GM12878 (cell line): ENCODE measurements at regions not wholly inside any gene's neighbourhood (a gene's known extent, or its start where the extent isn't known, plus 50 kb on each side); places are given as distances from the start of the nearest gene placed in this dataset.

Experiments
- ATAC-seq: fragments of 200-7000 bp; cut with Tn5 transposase; 3 replicates; pipeline ENCODE4 v1.9.1; 2020; ENCODE audit warnings: mild to moderate bottlenecking, moderate library complexity
- BruUV-seq: library from RNA; stranded (reverse); fragments of 400-500 nt; replicated peaks from 2 replicates; lab custom pipeline; 2021; lab: Mats Ljungman, UMichigan
- CTCF ChIA-PET: fragments of 300-600 bp; sonication (Branson Sonifier 250); formaldehyde crosslinking; extraction: SDS; loops from one replicate; lab custom pipeline; 2021; ENCODE audit warnings: inconsistent platforms; lab: Yijun Ruan, JAX
- POLR2A ChIA-PET: fragments of 350-600 bp; formaldehyde crosslinking; extraction: SDS; loops from one replicate; lab custom pipeline; 2021; ENCODE audit warnings: inconsistent platforms; lab: Charles Lee
- RAD21 ChIA-PET: fragments of 300-600 bp; sonication (Branson Sonifier 250); formaldehyde crosslinking; loops from one replicate; lab custom pipeline; 2023; ENCODE audit warnings: antibody characterized with exemption; ENCODE audit not compliant: unreplicated experiment; lab: Charles Lee
- SMC1A ChIA-PET: fragments of 300-600 bp; sonication (Branson Sonifier 250); formaldehyde crosslinking; loops from one replicate; lab custom pipeline; 2023; ENCODE audit not compliant: unreplicated experiment, uncharacterized antibody; lab: Charles Lee
- DNase-seq: peaks from one replicate; pipeline ENCODE4 v3.0.0-alpha.2; 2011; ENCODE audit warnings: low read depth, low spot score
- FAIRE-seq: peaks from 3 replicates; lab custom pipeline; 2011; peaks lifted over from hg19 to GRCh38; lab: Jason Lieb, UNC
- H2AFZ ChIP-seq: 2 replicates; pipeline ENCODE4 v1.6.0; 2011; ENCODE audit warnings: low read depth, low read length, control low read depth; ENCODE audit not compliant: control insufficient read depth
- H3K27ac ChIP-seq: 2 replicates; pipeline ENCODE4 v1.5.1; 2011; ENCODE audit warnings: control low read depth; ENCODE audit not compliant: control insufficient read depth, insufficient read depth
- H3K27me3 ChIP-seq, 2 experiments: replicated peaks in 1 of 2; 2 replicates each; pipeline versions ENCODE4 v1.6.0 to v1.6.1; 2011; ENCODE audit warnings: low read length in 1 of 2; ENCODE audit not compliant: control insufficient read depth in 2 of 2, insufficient read depth in 2 of 2
- H3K36me3 ChIP-seq, 2 experiments: 2 replicates each; pipeline ENCODE4 v1.5.1; 2011; ENCODE audit warnings: low read length in 1 of 2; ENCODE audit not compliant: control insufficient read depth in 2 of 2, insufficient read depth in 2 of 2
- H3K4me1 ChIP-seq: 2 replicates; pipeline ENCODE4 v1.6.1; 2011; ENCODE audit warnings: mild to moderate bottlenecking, low read length, moderate library complexity, mixed read lengths; ENCODE audit not compliant: control insufficient read depth, insufficient read depth
- H3K4me2 ChIP-seq: 2 replicates; pipeline ENCODE4 v1.6.0; 2011; ENCODE audit warnings: control low read depth; ENCODE audit not compliant: control insufficient read depth, insufficient read depth
- H3K4me3 ChIP-seq: fragments of 200-600 bp; sonication (generic); 2 replicates; pipeline ENCODE4 v1.5.1; 2016
- H3K79me2 ChIP-seq: 2 replicates; pipeline ENCODE4 v1.6.0; 2011; ENCODE audit warnings: low read length; ENCODE audit not compliant: control insufficient read depth, insufficient read depth
- H3K9ac ChIP-seq: 2 replicates; pipeline ENCODE4 v1.8.0; 2011; ENCODE audit warnings: low read length, control low read depth, mixed read lengths; ENCODE audit not compliant: control insufficient read depth, insufficient read depth
- H3K9me3 ChIP-seq: replicated peaks from 3 replicates; pipeline ENCODE4 v1.5.1; 2011; ENCODE audit warnings: mild to moderate bottlenecking, low read length; ENCODE audit not compliant: control insufficient read depth, insufficient read depth
- H4K20me1 ChIP-seq: 2 replicates; pipeline ENCODE4 v1.6.0; 2011; ENCODE audit not compliant: control insufficient read depth, insufficient read depth
- ATF7 ChIP-seq: fragments of 450-650 bp; IDR thresholded peaks from 2 replicates; pipeline ENCODE4 v1.6.1; 2016; ENCODE audit warnings: low read depth, mild to moderate bottlenecking
- ESRRA ChIP-seq: IDR thresholded peaks from 2 replicates; pipeline ENCODE4 v1.6.1; 2012; ENCODE audit warnings: mild to moderate bottlenecking, low read length, improper control_type of control experiment
- GATAD2B ChIP-seq: fragments of 450-650 bp; conservative IDR thresholded peaks from 2 replicates; pipeline ENCODE4 v1.6.1; 2017; ENCODE audit warnings: low read depth, mild to moderate bottlenecking, moderate library complexity
- JUNB ChIP-seq: IDR thresholded peaks from 2 replicates; pipeline ENCODE4 v1.6.1; 2016; ENCODE audit warnings: antibody characterized with exemption, mild to moderate bottlenecking
- PAX5 ChIP-seq: IDR thresholded peaks from 2 replicates; pipeline ENCODE4 v1.6.1; 2011; ENCODE audit warnings: low read depth, low read length, borderline replicate concordance
- POLR2AphosphoS5 ChIP-seq: IDR thresholded peaks from 2 replicates; pipeline ENCODE4 v1.6.1; 2011; ENCODE audit warnings: mild to moderate bottlenecking, low read length, inconsistent platforms
- RELA ChIP-seq: fragments of 450-650 bp; IDR thresholded peaks from 2 replicates; pipeline ENCODE4 v1.8.0; 2014; ENCODE audit warnings: borderline replicate concordance; ENCODE audit not compliant: partially characterized antibody
- SP1 ChIP-seq: IDR thresholded peaks from one replicate; pipeline ENCODE4 v1.6.1; 2011; ENCODE audit warnings: low read depth, low read length
- SPI1 ChIP-seq: IDR thresholded peaks from 2 replicates; pipeline ENCODE4 v1.6.1; 2011; ENCODE audit warnings: low read depth, mild to moderate bottlenecking, low read length, moderate library complexity, borderline replicate concordance; ENCODE audit not compliant: insufficient read depth
- STAT3 ChIP-seq: IDR thresholded peaks from 2 replicates; pipeline ENCODE4 v1.6.1; 2011; ENCODE audit warnings: low read depth, low read length, improper control_type of control experiment
- ZNF384 ChIP-seq: IDR thresholded peaks from 2 replicates; pipeline ENCODE4 v1.6.1; 2012; ENCODE audit warnings: low read depth, mild to moderate bottlenecking, low read length, improper control_type of control experiment, borderline replicate concordance
- WGBS: methylation state at CpG from one replicate; pipeline ENCODE4 v1.1.6; 2016; ENCODE audit warnings: low lambda C conversion rate; ENCODE audit not compliant: insufficient replicate concordance, insufficient coverage; ENCODE audit errors: missing lambda C conversion rate; 5-methylcytosine and 5-hydroxymethylcytosine counted together
- in situ Hi-C: fragments of 300-500 bp; cut with MboI; formaldehyde crosslinking; loops from 9 replicates; pipeline ENCODE4 v1.14.3; 2018; ENCODE audit warnings: mixed read lengths
- intact Hi-C: fragments of 100-400 bp; cut with micrococcal nuclease; formaldehyde crosslinking; loops from one replicate; pipeline ENCODE4 v1.14.2; 2022; ENCODE audit not compliant: unreplicated experiment
- TF ChIP-seq, protein P1 (sequence below), 3 experiments: IDR thresholded peaks in 2 of 3; conservative IDR thresholded peaks in 1 of 3; 2 replicates each; pipeline ENCODE4 v1.5.1; 2011; ENCODE audit warnings: low read depth in 3 of 3, low read length in 3 of 3, mild to moderate bottlenecking in 3 of 3, control low read depth in 2 of 3, moderate library complexity in 2 of 3, inconsistent platforms in 1 of 3, mixed read lengths in 1 of 3; ENCODE audit not compliant: control insufficient read depth in 2 of 3, insufficient read depth in 1 of 3; ENCODE audit errors: extremely low read depth in 1 of 3
- TF ChIP-seq, protein P2 (sequence below): fragments of 450-650 bp; IDR thresholded peaks from 2 replicates; pipeline ENCODE4 v1.6.1; 2017; ENCODE audit warnings: mild to moderate bottlenecking, moderate library complexity
- TF ChIP-seq, protein P3 (sequence below): fragments of 450-650 bp; formaldehyde crosslinking; IDR thresholded peaks from 2 replicates; pipeline ENCODE4 v1.5.0; 2022; ENCODE audit warnings: mild to moderate bottlenecking, missing genetic modification characterization

- ChIA-PET CTCF (no interaction called here), RAD21 (no interaction called here), SMC1A (no interaction called here), POLR2A (no interaction called here)
- TF ChIP-seq ZNF384: no peak
- no peak for TF ChIP-seq SP1
- TF ChIP-seq ATF7: no peak
- TF ChIP-seq POLR2AphosphoS5: no peak
- TF ChIP-seq, protein P1, sequence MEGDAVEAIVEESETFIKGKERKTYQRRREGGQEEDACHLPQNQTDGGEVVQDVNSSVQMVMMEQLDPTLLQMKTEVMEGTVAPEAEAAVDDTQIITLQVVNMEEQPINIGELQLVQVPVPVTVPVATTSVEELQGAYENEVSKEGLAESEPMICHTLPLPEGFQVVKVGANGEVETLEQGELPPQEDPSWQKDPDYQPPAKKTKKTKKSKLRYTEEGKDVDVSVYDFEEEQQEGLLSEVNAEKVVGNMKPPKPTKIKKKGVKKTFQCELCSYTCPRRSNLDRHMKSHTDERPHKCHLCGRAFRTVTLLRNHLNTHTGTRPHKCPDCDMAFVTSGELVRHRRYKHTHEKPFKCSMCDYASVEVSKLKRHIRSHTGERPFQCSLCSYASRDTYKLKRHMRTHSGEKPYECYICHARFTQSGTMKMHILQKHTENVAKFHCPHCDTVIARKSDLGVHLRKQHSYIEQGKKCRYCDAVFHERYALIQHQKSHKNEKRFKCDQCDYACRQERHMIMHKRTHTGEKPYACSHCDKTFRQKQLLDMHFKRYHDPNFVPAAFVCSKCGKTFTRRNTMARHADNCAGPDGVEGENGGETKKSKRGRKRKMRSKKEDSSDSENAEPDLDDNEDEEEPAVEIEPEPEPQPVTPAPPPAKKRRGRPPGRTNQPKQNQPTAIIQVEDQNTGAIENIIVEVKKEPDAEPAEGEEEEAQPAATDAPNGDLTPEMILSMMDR (IDR thresholded peaks at IDR 0.05 in 2 of 3, conservative IDR thresholded peaks at IDR 0.05 in 1 of 3; ENCODE audit: control insufficient read depth in 2 of 3, extremely low read depth in 1 of 3, insufficient read depth in 1 of 3, low read depth in 3 of 3, low read length in 3 of 3): no peak
- TF ChIP-seq, protein P2, sequence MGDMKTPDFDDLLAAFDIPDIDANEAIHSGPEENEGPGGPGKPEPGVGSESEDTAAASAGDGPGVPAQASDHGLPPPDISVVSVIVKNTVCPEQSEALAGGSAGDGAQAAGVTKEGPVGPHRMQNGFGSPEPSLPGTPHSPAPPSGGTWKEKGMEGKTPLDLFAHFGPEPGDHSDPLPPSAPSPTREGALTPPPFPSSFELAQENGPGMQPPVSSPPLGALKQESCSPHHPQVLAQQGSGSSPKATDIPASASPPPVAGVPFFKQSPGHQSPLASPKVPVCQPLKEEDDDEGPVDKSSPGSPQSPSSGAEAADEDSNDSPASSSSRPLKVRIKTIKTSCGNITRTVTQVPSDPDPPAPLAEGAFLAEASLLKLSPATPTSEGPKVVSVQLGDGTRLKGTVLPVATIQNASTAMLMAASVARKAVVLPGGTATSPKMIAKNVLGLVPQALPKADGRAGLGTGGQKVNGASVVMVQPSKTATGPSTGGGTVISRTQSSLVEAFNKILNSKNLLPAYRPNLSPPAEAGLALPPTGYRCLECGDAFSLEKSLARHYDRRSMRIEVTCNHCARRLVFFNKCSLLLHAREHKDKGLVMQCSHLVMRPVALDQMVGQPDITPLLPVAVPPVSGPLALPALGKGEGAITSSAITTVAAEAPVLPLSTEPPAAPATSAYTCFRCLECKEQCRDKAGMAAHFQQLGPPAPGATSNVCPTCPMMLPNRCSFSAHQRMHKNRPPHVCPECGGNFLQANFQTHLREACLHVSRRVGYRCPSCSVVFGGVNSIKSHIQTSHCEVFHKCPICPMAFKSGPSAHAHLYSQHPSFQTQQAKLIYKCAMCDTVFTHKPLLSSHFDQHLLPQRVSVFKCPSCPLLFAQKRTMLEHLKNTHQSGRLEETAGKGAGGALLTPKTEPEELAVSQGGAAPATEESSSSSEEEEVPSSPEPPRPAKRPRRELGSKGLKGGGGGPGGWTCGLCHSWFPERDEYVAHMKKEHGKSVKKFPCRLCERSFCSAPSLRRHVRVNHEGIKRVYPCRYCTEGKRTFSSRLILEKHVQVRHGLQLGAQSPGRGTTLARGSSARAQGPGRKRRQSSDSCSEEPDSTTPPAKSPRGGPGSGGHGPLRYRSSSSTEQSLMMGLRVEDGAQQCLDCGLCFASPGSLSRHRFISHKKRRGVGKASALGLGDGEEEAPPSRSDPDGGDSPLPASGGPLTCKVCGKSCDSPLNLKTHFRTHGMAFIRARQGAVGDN: no peak
- no peak for TF ChIP-seq ESRRA
- TF ChIP-seq GATAD2B: no peak
- TF ChIP-seq RELA: no peak
- TF ChIP-seq STAT3: no peak
- no peak for TF ChIP-seq PAX5
- TF ChIP-seq SPI1: no peak
- TF ChIP-seq, protein P3, sequence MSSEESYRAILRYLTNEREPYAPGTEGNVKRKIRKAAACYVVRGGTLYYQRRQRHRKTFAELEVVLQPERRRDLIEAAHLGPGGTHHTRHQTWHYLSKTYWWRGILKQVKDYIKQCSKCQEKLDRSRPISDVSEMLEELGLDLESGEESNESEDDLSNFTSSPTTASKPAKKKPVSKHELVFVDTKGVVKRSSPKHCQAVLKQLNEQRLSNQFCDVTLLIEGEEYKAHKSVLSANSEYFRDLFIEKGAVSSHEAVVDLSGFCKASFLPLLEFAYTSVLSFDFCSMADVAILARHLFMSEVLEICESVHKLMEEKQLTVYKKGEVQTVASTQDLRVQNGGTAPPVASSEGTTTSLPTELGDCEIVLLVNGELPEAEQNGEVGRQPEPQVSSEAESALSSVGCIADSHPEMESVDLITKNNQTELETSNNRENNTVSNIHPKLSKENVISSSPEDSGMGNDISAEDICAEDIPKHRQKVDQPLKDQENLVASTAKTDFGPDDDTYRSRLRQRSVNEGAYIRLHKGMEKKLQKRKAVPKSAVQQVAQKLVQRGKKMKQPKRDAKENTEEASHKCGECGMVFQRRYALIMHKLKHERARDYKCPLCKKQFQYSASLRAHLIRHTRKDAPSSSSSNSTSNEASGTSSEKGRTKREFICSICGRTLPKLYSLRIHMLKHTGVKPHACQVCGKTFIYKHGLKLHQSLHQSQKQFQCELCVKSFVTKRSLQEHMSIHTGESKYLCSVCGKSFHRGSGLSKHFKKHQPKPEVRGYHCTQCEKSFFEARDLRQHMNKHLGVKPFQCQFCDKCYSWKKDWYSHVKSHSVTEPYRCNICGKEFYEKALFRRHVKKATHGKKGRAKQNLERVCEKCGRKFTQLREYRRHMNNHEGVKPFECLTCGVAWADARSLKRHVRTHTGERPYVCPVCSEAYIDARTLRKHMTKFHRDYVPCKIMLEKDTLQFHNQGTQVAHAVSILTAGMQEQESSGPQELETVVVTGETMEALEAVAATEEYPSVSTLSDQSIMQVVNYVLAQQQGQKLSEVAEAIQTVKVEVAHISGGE (CRISPR knock-in tag): no peak
- TF ChIP-seq JUNB: no peak
- intact Hi-C loops (loop anchor here (10.0 kb wide), 1 partner anchor 52 kb away; no protein-coding TSS in a partner anchor), in situ Hi-C loops (no loop called here)
- H2AFZ ChIP-seq: no peak overlapping the region
- H3K27ac ChIP-seq: no peak overlapping the region
- H3K27me3 ChIP-seq: peaks cover 0 to 1% of the 10 kb centered on the region in 2 experiments; a peak in 1 of 4 replicates
- no peak overlapping the region for H3K9ac ChIP-seq
- no peaks in the 10 kb centered on the region for H3K36me3 ChIP-seq
- no peak overlapping the region for H3K4me3 ChIP-seq
- no peak for ATAC-seq
- no peaks in the 10 kb centered on the region for H3K79me2 ChIP-seq
- 11% methylated on average over 6 of the region's 6 CpGs for WGBS
- no peaks in the 10 kb centered on the region for H3K4me1 ChIP-seq
- no peaks in the 10 kb centered on the region for H4K20me1 ChIP-seq
- no peak for DNase-seq
- H3K9me3 ChIP-seq: no peaks in the 10 kb centered on the region
- no peak overlapping the region for H3K4me2 ChIP-seq
- no TSS peak for BruUV-seq
- FAIRE-seq: no peak
Measured at GRCh38 chr17:34756637-34757021, 177.2 kb downstream of the TMEM132E start.
